A673 (cell line): ENCODE measurements at regions not wholly inside any gene's neighbourhood (a gene's known extent, or its start where the extent isn't known, plus 50 kb on each side); places are given as distances from the start of the nearest gene placed in this dataset.

Experiments used
- EZH2 ChIP-seq: fragments of 200-600 bp; sonication (generic); IDR thresholded peaks from 2 replicates; pipeline ENCODE4 v1.6.1; 2017; ENCODE audit warnings: borderline replicate concordance, low read depth, mild to moderate bottlenecking, mixed read lengths, antibody characterized with exemption, low read length; ENCODE audit not compliant: poor library complexity, severe bottlenecking
- TF ChIP-seq, protein P1 (sequence below): fragments of 300-800, 200-600 bp; sonication (generic); conservative IDR thresholded peaks from 2 replicates; pipeline ENCODE4 v1.5.1; 2017; ENCODE audit warnings: low read depth, mild to moderate bottlenecking, antibody characterized with exemption, low read length, moderate library complexity, mixed read lengths

DNA sequence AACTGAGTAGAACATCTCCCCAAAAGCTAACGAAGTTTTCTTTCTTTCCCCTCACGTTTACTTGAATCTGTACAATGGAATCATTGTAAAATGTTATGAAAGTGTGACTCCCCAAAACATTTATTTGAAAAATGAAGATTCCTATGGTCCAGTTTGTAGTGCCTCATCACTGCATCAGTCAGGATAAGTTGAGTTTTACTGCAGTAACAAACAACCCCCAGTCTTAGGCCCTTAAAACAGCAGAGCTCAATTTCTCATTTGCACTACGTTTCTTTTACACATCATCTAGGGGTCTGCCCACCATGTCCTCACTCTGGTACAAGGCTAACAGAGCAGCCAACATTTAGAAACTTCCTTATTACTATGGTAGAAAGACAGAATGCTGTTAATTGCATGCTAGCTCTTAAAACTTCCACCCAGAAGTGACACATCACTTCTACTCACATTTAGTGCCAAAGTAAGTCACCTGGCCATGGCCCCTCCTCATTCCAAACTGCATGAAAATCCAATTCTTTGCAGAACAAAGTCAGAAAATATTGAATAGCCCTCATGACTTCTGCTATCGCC, 546.4 kb downstream of the MED13L start:
- TF ChIP-seq EZH2, result no peak
- TF ChIP-seq, protein P1, sequence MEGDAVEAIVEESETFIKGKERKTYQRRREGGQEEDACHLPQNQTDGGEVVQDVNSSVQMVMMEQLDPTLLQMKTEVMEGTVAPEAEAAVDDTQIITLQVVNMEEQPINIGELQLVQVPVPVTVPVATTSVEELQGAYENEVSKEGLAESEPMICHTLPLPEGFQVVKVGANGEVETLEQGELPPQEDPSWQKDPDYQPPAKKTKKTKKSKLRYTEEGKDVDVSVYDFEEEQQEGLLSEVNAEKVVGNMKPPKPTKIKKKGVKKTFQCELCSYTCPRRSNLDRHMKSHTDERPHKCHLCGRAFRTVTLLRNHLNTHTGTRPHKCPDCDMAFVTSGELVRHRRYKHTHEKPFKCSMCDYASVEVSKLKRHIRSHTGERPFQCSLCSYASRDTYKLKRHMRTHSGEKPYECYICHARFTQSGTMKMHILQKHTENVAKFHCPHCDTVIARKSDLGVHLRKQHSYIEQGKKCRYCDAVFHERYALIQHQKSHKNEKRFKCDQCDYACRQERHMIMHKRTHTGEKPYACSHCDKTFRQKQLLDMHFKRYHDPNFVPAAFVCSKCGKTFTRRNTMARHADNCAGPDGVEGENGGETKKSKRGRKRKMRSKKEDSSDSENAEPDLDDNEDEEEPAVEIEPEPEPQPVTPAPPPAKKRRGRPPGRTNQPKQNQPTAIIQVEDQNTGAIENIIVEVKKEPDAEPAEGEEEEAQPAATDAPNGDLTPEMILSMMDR, result no peak
